Endothelial cell of umbilical vein (primary cell): ENCODE measurements at regions not wholly inside any gene's neighbourhood (a gene's known extent, or its start where the extent isn't known, plus 50 kb on each side); places are given as distances from the start of the nearest gene placed in this dataset.

Source experiments
- EZH2 ChIP-seq: IDR thresholded peaks from 2 replicates; pipeline ENCODE4 v1.6.1; 2012; ENCODE audit warnings: borderline replicate concordance, low read depth, mild to moderate bottlenecking, moderate library complexity, low read length, inconsistent platforms; ENCODE audit not compliant: severe bottlenecking
- FOS ChIP-seq: IDR thresholded peaks from 2 replicates; pipeline ENCODE4 v1.6.1; 2011; ENCODE audit warnings: mild to moderate bottlenecking, low read length, moderate library complexity, borderline replicate concordance; ENCODE audit not compliant: insufficient read depth
- JUN ChIP-seq: IDR thresholded peaks from 2 replicates; pipeline ENCODE4 v1.6.1; 2011; ENCODE audit warnings: borderline replicate concordance, low read depth; ENCODE audit not compliant: insufficient read length, insufficient read depth
- POLR2A ChIP-seq: IDR thresholded peaks from 2 replicates; pipeline ENCODE4 v1.6.1; 2012; ENCODE audit warnings: low read depth, mild to moderate bottlenecking, control low read depth, low read length
- POLR2AphosphoS5 ChIP-seq: IDR thresholded peaks from 2 replicates; pipeline ENCODE4 v1.6.1; 2012; ENCODE audit warnings: low read depth, mild to moderate bottlenecking, control low read depth, low read length, moderate library complexity; ENCODE audit not compliant: insufficient read depth
- TF ChIP-seq, protein P1 (sequence below), 2 donors: IDR thresholded peaks; 1 replicate in 1 of 2; 2 replicates in 1 of 2; pipeline ENCODE4 v1.5.1; 2011; ENCODE audit warnings: low read length in 2 of 2, mild to moderate bottlenecking in 2 of 2, moderate library complexity in 2 of 2, control low read depth in 1 of 2, inconsistent platforms in 1 of 2, low read depth in 1 of 2; ENCODE audit not compliant: insufficient read depth in 1 of 2; ENCODE audit errors: extremely low read depth in 1 of 2

DNA sequence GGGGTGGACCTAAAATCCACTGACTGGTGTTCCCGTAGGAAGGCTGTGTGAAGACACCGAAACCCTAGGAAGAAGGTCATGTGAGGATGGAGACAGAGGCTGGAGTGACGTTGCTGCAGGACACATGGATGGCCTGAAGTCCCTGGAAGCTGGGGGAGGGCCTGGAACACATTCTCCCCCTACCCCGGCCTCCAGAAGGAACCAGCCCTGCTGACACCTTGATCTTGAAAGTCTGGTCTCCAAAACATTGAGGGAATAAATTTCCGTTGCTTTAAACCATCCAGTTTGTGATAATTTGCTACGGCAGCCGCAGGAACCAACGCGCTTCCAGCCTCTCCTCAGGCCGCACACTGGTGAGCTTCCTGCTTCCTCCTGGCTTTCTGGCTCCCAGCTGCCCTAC lies 288.2 kb downstream of the GLRX3 start:
- TF ChIP-seq EZH2 (no peak), POLR2A (no peak), POLR2AphosphoS5 (no peak), FOS (no peak), JUN (no peak)
- TF ChIP-seq, protein P1, sequence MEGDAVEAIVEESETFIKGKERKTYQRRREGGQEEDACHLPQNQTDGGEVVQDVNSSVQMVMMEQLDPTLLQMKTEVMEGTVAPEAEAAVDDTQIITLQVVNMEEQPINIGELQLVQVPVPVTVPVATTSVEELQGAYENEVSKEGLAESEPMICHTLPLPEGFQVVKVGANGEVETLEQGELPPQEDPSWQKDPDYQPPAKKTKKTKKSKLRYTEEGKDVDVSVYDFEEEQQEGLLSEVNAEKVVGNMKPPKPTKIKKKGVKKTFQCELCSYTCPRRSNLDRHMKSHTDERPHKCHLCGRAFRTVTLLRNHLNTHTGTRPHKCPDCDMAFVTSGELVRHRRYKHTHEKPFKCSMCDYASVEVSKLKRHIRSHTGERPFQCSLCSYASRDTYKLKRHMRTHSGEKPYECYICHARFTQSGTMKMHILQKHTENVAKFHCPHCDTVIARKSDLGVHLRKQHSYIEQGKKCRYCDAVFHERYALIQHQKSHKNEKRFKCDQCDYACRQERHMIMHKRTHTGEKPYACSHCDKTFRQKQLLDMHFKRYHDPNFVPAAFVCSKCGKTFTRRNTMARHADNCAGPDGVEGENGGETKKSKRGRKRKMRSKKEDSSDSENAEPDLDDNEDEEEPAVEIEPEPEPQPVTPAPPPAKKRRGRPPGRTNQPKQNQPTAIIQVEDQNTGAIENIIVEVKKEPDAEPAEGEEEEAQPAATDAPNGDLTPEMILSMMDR (IDR thresholded peaks at IDR 0.05; ENCODE audit: extremely low read depth in 1 of 2, insufficient read depth in 1 of 2, low read depth in 1 of 2, low read length in 2 of 2): no peak
